WTC11 (cell line): ENCODE measurements at regions not wholly inside any gene's neighbourhood (a gene's known extent, or its start where the extent isn't known, plus 50 kb on each side); places are given as distances from the start of the nearest gene placed in this dataset.

ENCODE experiments used
- ATAC-seq: fragments of 200-7000 bp; cut with Tn5 transposase; 2 replicates; pipeline ENCODE4 v1.10.0; 2021; ENCODE audit warnings: mild to moderate bottlenecking, moderate library complexity
- CTCF ChIA-PET: fragments of 300-600 bp; sonication (Branson Sonifier 250); formaldehyde crosslinking; loops from one replicate; lab custom pipeline; 2021; ENCODE audit warnings: antibody characterized with exemption; lab: Charles Lee
- POLR2A ChIA-PET: fragments of 350-600 bp; sonication (Branson Sonifier 250); formaldehyde crosslinking; loops from one replicate; lab custom pipeline; 2021; ENCODE audit warnings: antibody characterized with exemption; lab: Charles Lee
- DNase-seq: peaks from one replicate; pipeline ENCODE4 v3.0.0; 2021; ENCODE audit warnings: low spot score
- H3K27ac Mint-ChIP-seq: 2 replicates; pipeline ENCODE4 v1.8.0; 2021; ENCODE audit warnings: mixed read lengths
- H3K27me3 Mint-ChIP-seq: 2 replicates; pipeline ENCODE4 v1.8.0; 2021; ENCODE audit warnings: low read depth, mild to moderate bottlenecking, moderate library complexity, mixed read lengths
- H3K36me3 Mint-ChIP-seq: 2 replicates; pipeline ENCODE4 v1.8.0; 2021; ENCODE audit warnings: mixed read lengths
- H3K4me1 Mint-ChIP-seq: 2 replicates; pipeline ENCODE4 v1.8.0; 2022; ENCODE audit warnings: mixed read lengths
- H3K4me3 Mint-ChIP-seq: 2 replicates; pipeline ENCODE4 v1.8.0; 2021; ENCODE audit warnings: mild to moderate bottlenecking, moderate library complexity, mixed read lengths
- H3K9me3 Mint-ChIP-seq: 2 replicates; pipeline ENCODE4 v1.8.0; 2021; ENCODE audit warnings: mixed read lengths
- ATF1 ChIP-seq: sonication (generic); formaldehyde crosslinking; IDR thresholded peaks from 2 replicates; pipeline ENCODE4 v1.8.1; 2023; ENCODE audit warnings: mild to moderate bottlenecking, moderate library complexity, missing genetic modification reagents
- CBFB ChIP-seq: sonication (generic); formaldehyde crosslinking; IDR thresholded peaks from 2 replicates; pipeline ENCODE4 v1.8.1; 2022; ENCODE audit warnings: mild to moderate bottlenecking, low read depth, missing genetic modification reagents
- EMX1 ChIP-seq: fragments of 250-450 bp; sonication (Bioruptor Pico); IDR thresholded peaks from 2 replicates; pipeline ENCODE4 v1.8.0; 2021; ENCODE audit warnings: mild to moderate bottlenecking
- FOXJ3 ChIP-seq: sonication (generic); formaldehyde crosslinking; IDR thresholded peaks from 2 replicates; pipeline ENCODE4 v1.9.0; 2021; ENCODE audit warnings: missing genetic modification reagents, mild to moderate bottlenecking, borderline replicate concordance
- GABPB1 ChIP-seq: sonication (generic); formaldehyde crosslinking; IDR thresholded peaks from 2 replicates; pipeline ENCODE4 v1.8.1; 2023; ENCODE audit warnings: mild to moderate bottlenecking, missing genetic modification reagents
- GRHL2 ChIP-seq: fragments of 250-450 bp; sonication (Bioruptor Pico); IDR thresholded peaks from 2 replicates; pipeline ENCODE4 v1.8.0; 2022; ENCODE audit warnings: mild to moderate bottlenecking, moderate library complexity; ENCODE audit not compliant: insufficient replicate concordance, severe bottlenecking
- HMGA2 ChIP-seq: fragments of 250-450 bp; sonication (Bioruptor Pico); IDR thresholded peaks from 2 replicates; pipeline ENCODE4 v1.4.0; 2021; ENCODE audit warnings: mild to moderate bottlenecking, moderate library complexity
- JAZF1 ChIP-seq: fragments of 250-450 bp; sonication (Bioruptor Pico); IDR thresholded peaks from 2 replicates; pipeline ENCODE4 v1.9.0; 2021; ENCODE audit warnings: moderate library complexity, mild to moderate bottlenecking, inconsistent platforms
- KAT7 ChIP-seq: sonication (generic); formaldehyde crosslinking; IDR thresholded peaks from 2 replicates; pipeline ENCODE4 v1.8.1; 2023; ENCODE audit warnings: missing genetic modification reagents, mild to moderate bottlenecking, borderline replicate concordance
- NFYB ChIP-seq: sonication (generic); formaldehyde crosslinking; conservative IDR thresholded peaks from 2 replicates; pipeline ENCODE4 v1.8.0; 2022; ENCODE audit warnings: low read depth, missing genetic modification reagents
- OVOL2 ChIP-seq: fragments of 250-450 bp; sonication (Bioruptor Pico); IDR thresholded peaks from 2 replicates; pipeline ENCODE4 v1.9.0; 2021; ENCODE audit warnings: mild to moderate bottlenecking, borderline replicate concordance
- PRRX2 ChIP-seq: fragments of 250-450 bp; sonication (Bioruptor Pico); IDR thresholded peaks from 2 replicates; pipeline ENCODE4 v1.8.0; 2021; ENCODE audit warnings: mild to moderate bottlenecking
- RELA ChIP-seq: sonication (generic); formaldehyde crosslinking; IDR thresholded peaks from 2 replicates; pipeline ENCODE4 v1.8.1; 2022; ENCODE audit warnings: missing genetic modification reagents, mild to moderate bottlenecking, borderline replicate concordance
- RORB ChIP-seq: fragments of 250-450 bp; sonication (Bioruptor Pico); IDR thresholded peaks from 2 replicates; pipeline ENCODE4 v1.9.0; 2021; ENCODE audit warnings: mild to moderate bottlenecking
- SMAD3 ChIP-seq: sonication (generic); formaldehyde crosslinking; IDR thresholded peaks from 2 replicates; pipeline ENCODE4 v1.8.0; 2022; ENCODE audit warnings: missing genetic modification reagents, mild to moderate bottlenecking, borderline replicate concordance
- SP1 ChIP-seq: sonication (generic); formaldehyde crosslinking; conservative IDR thresholded peaks from 2 replicates; pipeline ENCODE4 v1.8.1; 2022; ENCODE audit warnings: missing genetic modification reagents
- ZNF121 ChIP-seq: sonication (generic); formaldehyde crosslinking; IDR thresholded peaks from 2 replicates; pipeline ENCODE4 v1.8.0; 2023; ENCODE audit warnings: missing genetic modification reagents
- ZNF138 ChIP-seq: sonication (generic); formaldehyde crosslinking; conservative IDR thresholded peaks from 2 replicates; pipeline ENCODE4 v1.8.1; 2022; ENCODE audit warnings: mild to moderate bottlenecking, moderate library complexity, missing genetic modification reagents
- ZNF219 ChIP-seq: sonication (generic); formaldehyde crosslinking; IDR thresholded peaks from 2 replicates; pipeline ENCODE4 v1.8.0; 2023; ENCODE audit warnings: missing genetic modification reagents, mild to moderate bottlenecking, borderline replicate concordance
- ZNF232 ChIP-seq: sonication (generic); formaldehyde crosslinking; IDR thresholded peaks from 2 replicates; pipeline ENCODE4 v1.8.0; 2022; ENCODE audit warnings: mild to moderate bottlenecking, missing genetic modification reagents
- ZNF263 ChIP-seq: sonication (generic); formaldehyde crosslinking; IDR thresholded peaks from 2 replicates; pipeline ENCODE4 v1.8.1; 2022; ENCODE audit warnings: low read depth, mild to moderate bottlenecking, moderate library complexity, missing genetic modification reagents
- ZNF317 ChIP-seq: sonication (generic); formaldehyde crosslinking; IDR thresholded peaks from 2 replicates; pipeline ENCODE4 v1.8.1; 2023; ENCODE audit warnings: low read depth, mild to moderate bottlenecking, moderate library complexity, missing genetic modification reagents, borderline replicate concordance
- ZNF423 ChIP-seq: fragments of 250-450 bp; sonication (Bioruptor Pico); IDR thresholded peaks from 2 replicates; pipeline ENCODE4 v2.1.2; 2022; ENCODE audit warnings: mild to moderate bottlenecking, moderate library complexity
- ZNF671 ChIP-seq: fragments of 250-450 bp; sonication (Bioruptor Pico); IDR thresholded peaks from 2 replicates; pipeline ENCODE4 v1.8.0; 2021; ENCODE audit warnings: mild to moderate bottlenecking
- TF ChIP-seq, protein P1 (sequence below): sonication (generic); formaldehyde crosslinking; IDR thresholded peaks from 2 replicates; pipeline ENCODE4 v1.8.0; 2023; ENCODE audit warnings: missing genetic modification reagents
- TF ChIP-seq, protein P2 (sequence below): sonication (generic); formaldehyde crosslinking; IDR thresholded peaks from 2 replicates; pipeline ENCODE4 v1.8.0; 2022; ENCODE audit warnings: mild to moderate bottlenecking, missing genetic modification reagents
- TF ChIP-seq, protein P3 (sequence below): sonication (generic); formaldehyde crosslinking; IDR thresholded peaks from 2 replicates; pipeline ENCODE4 v1.8.0; 2023; ENCODE audit warnings: mild to moderate bottlenecking, missing genetic modification reagents
- TF ChIP-seq, protein P4 (sequence below): sonication (generic); formaldehyde crosslinking; IDR thresholded peaks from 2 replicates; pipeline ENCODE4 v1.8.1; 2023; ENCODE audit warnings: mild to moderate bottlenecking, missing genetic modification reagents

DNA sequence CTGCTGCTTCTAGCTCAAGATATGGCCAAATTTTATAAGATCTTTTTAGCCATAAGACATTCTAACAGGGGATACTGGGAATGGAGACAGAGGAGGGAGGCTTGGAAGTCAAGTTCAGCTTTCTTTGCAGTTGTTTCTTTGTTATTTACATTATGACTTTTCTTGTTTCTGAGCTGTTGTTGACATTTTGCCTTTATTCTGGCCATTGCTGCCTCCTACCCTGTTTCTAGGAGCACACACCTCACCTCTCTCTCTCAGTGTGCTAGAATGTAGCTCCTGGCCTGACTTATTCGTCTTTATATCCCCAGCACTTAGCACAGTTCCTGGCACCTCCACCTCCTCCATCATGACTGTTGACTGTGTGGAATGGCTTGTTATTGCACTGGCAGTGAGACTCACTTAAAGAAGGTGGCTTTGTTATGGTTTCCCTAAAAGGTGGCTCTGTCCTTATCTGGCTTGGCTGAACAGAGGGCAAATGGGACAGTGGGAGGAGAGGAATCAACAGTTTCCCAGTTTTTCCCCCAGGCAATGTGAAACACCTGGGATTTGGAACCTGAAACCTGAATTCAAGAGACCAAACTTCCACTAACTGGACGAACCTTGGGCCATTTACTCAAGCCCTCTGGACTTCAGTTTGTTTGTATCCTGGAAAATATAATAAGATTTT, 76.1 kb upstream of the PPP2R5A start:
- no peaks in the 10 kb centered on the region for H3K9me3 Mint-ChIP-seq
- H3K36me3 Mint-ChIP-seq = no peaks in the 10 kb centered on the region
- ChIA-PET CTCF (interaction anchor here (1.9 kb wide), 1 partner anchor 247 kb away, joined by 5 read pairs; no protein-coding TSS in a partner anchor), POLR2A (interaction anchor here (0.6 kb wide), 1 partner anchor 13 kb away, joined by 3 read pairs; no protein-coding TSS in a partner anchor)
- H3K4me1 Mint-ChIP-seq = peaks cover 15% of the 10 kb centered on the region
- no peak for DNase-seq
- H3K4me3 Mint-ChIP-seq = no peak overlapping the region
- peak; percentile 36 for ATAC-seq
- H3K27me3 Mint-ChIP-seq = no peaks in the 10 kb centered on the region
- TF ChIP-seq OVOL2 (CRISPR knock-in tag) (no peak), GABPB1 (no peak), ZNF263 (CRISPR knock-in tag) (no peak), GRHL2 (CRISPR knock-in tag) (no peak), HMGA2 (CRISPR knock-in tag) (no peak), JAZF1 (CRISPR knock-in tag) (no peak), ZNF138 (CRISPR knock-in tag) (no peak), RORB (CRISPR knock-in tag) (no peak), ZNF671 (CRISPR knock-in tag) (no peak), ZNF317 (CRISPR knock-in tag) (no peak), FOXJ3 (CRISPR knock-in tag) (no peak), CBFB (CRISPR knock-in tag) (no peak), PRRX2 (CRISPR knock-in tag) (no peak), ZNF121 (CRISPR knock-in tag) (no peak), ZNF232 (CRISPR knock-in tag) (no peak)
- TF ChIP-seq, protein P1, sequence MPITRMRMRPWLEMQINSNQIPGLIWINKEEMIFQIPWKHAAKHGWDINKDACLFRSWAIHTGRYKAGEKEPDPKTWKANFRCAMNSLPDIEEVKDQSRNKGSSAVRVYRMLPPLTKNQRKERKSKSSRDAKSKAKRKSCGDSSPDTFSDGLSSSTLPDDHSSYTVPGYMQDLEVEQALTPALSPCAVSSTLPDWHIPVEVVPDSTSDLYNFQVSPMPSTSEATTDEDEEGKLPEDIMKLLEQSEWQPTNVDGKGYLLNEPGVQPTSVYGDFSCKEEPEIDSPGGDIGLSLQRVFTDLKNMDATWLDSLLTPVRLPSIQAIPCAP = no peak
- TF ChIP-seq, protein P2, sequence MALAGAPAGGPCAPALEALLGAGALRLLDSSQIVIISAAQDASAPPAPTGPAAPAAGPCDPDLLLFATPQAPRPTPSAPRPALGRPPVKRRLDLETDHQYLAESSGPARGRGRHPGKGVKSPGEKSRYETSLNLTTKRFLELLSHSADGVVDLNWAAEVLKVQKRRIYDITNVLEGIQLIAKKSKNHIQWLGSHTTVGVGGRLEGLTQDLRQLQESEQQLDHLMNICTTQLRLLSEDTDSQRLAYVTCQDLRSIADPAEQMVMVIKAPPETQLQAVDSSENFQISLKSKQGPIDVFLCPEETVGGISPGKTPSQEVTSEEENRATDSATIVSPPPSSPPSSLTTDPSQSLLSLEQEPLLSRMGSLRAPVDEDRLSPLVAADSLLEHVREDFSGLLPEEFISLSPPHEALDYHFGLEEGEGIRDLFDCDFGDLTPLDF (CRISPR knock-in tag) = no peak
- TF ChIP-seq, all 79 proteins: peak for 0
- H3K27ac Mint-ChIP-seq = no peak overlapping the region

DNA sequence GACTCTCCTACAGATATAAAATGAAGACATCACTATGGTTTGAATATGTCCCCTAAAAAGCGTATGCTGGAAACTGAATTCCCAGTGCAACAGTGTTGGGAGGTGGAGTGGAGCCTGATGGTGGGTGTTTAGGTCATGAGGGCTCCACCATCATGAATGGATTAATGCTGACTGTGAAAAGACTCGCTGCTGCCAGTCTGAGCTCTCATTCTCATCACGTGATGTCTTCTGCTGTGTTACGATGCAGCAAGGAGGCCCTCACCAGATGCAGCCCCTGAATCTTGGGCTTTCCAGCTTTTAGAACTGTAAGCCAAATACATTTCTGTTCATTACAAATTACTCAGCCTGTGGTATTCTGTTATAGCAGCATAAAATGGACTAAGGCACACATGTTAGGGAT, 73.8 kb upstream of the PPP2R5A start:
- POLR2A ChIA-PET = no interaction called here
- H3K27me3 Mint-ChIP-seq = no peaks in the 10 kb centered on the region
- no peak overlapping the region for H3K4me3 Mint-ChIP-seq

More for the DNA sequence above, 73.8 kb upstream of the PPP2R5A start:
- Mint-ChIP-seq H3K4me1 (peaks cover 19% of the 10 kb centered on the region), H3K9me3 (no peaks in the 10 kb centered on the region), H3K27ac (no peak overlapping the region), H3K36me3 (no peaks in the 10 kb centered on the region)
- CTCF ChIA-PET = no interaction called here
- TF ChIP-seq NFYB (CRISPR knock-in tag) = no peak
- no peak for TF ChIP-seq RELA (CRISPR knock-in tag)
- no peak for TF ChIP-seq ATF1 (CRISPR knock-in tag)
- no peak for TF ChIP-seq SP1
- no peak for TF ChIP-seq GABPB1
- TF ChIP-seq, protein P3, sequence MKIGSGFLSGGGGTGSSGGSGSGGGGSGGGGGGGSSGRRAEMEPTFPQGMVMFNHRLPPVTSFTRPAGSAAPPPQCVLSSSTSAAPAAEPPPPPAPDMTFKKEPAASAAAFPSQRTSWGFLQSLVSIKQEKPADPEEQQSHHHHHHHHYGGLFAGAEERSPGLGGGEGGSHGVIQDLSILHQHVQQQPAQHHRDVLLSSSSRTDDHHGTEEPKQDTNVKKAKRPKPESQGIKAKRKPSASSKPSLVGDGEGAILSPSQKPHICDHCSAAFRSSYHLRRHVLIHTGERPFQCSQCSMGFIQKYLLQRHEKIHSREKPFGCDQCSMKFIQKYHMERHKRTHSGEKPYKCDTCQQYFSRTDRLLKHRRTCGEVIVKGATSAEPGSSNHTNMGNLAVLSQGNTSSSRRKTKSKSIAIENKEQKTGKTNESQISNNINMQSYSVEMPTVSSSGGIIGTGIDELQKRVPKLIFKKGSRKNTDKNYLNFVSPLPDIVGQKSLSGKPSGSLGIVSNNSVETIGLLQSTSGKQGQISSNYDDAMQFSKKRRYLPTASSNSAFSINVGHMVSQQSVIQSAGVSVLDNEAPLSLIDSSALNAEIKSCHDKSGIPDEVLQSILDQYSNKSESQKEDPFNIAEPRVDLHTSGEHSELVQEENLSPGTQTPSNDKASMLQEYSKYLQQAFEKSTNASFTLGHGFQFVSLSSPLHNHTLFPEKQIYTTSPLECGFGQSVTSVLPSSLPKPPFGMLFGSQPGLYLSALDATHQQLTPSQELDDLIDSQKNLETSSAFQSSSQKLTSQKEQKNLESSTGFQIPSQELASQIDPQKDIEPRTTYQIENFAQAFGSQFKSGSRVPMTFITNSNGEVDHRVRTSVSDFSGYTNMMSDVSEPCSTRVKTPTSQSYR = no peak
- TF ChIP-seq EMX1 (CRISPR knock-in tag) = no peak
- no peak for TF ChIP-seq ZNF423 (CRISPR knock-in tag)
- no peak for TF ChIP-seq SMAD3 (CRISPR knock-in tag)
- TF ChIP-seq ZNF121 (CRISPR knock-in tag) = no peak
- TF ChIP-seq ZNF138 (CRISPR knock-in tag) = no peak
- TF ChIP-seq, protein P4, sequence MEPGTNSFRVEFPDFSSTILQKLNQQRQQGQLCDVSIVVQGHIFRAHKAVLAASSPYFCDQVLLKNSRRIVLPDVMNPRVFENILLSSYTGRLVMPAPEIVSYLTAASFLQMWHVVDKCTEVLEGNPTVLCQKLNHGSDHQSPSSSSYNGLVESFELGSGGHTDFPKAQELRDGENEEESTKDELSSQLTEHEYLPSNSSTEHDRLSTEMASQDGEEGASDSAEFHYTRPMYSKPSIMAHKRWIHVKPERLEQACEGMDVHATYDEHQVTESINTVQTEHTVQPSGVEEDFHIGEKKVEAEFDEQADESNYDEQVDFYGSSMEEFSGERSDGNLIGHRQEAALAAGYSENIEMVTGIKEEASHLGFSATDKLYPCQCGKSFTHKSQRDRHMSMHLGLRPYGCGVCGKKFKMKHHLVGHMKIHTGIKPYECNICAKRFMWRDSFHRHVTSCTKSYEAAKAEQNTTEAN = no peak
- TF ChIP-seq PRRX2 (CRISPR knock-in tag) = no peak
- no peak for TF ChIP-seq KAT7 (CRISPR knock-in tag)
- TF ChIP-seq ZNF219 (CRISPR knock-in tag) = no peak
- TF ChIP-seq RORB (CRISPR knock-in tag) = no peak
- DNase-seq (no peak), ATAC-seq (no peak)
